IMR-90 (cell line): ENCODE measurements at regions not wholly inside any gene's neighbourhood (a gene's known extent, or its start where the extent isn't known, plus 50 kb on each side); places are given as distances from the start of the nearest gene placed in this dataset.

Experiments used
- ATAC-seq: fragments of 200-7000 bp; cut with Tn5 transposase; 2 replicates; pipeline ENCODE4 v1.9.1; 2020; ENCODE audit warnings: low read depth, mild to moderate bottlenecking, moderate library complexity
- BruUV-seq: library from RNA; stranded (reverse); fragments of 400-500 nt; replicated peaks from 2 replicates; lab custom pipeline; 2021; lab: Mats Ljungman, UMichigan
- CTCF ChIA-PET: fragments of 300-600 bp; formaldehyde crosslinking; extraction: SDS; loops from one replicate; lab custom pipeline; 2021; ENCODE audit warnings: antibody characterized with exemption; lab: Yijun Ruan, JAX
- POLR2A ChIA-PET: fragments of 300-600 bp; sonication (Branson Sonifier 250); formaldehyde crosslinking; loops from one replicate; lab custom pipeline; 2022; ENCODE audit warnings: antibody characterized with exemption; ENCODE audit not compliant: unreplicated experiment; lab: Charles Lee
- DNase-seq: peaks from one replicate; pipeline ENCODE4 v3.0.0; 2013
- H2AFZ ChIP-seq: replicated peaks from 2 replicates; pipeline ENCODE3; 2013; ENCODE audit warnings: low read length, mild to moderate bottlenecking; ENCODE audit not compliant: poor library complexity
- H2AK5ac ChIP-seq: 2 replicates; pipeline ENCODE4 v1.6.1; 2013; ENCODE audit warnings: low read depth, low read length, inconsistent platforms
- H2AK9ac ChIP-seq: replicated peaks from 2 replicates; pipeline ENCODE3; 2013; ENCODE audit warnings: mild to moderate bottlenecking, low read depth, low read length, moderate library complexity; ENCODE audit not compliant: poor library complexity
- H2BK120ac ChIP-seq: 2 replicates; pipeline ENCODE4 v1.6.1; 2013; ENCODE audit warnings: low read depth, low read length, inconsistent platforms
- H2BK15ac ChIP-seq: 3 replicates; pipeline ENCODE4 v1.6.1; 2013; ENCODE audit warnings: low read depth, low read length, inconsistent platforms
- H2BK20ac ChIP-seq: 2 replicates; pipeline ENCODE4 v1.6.1; 2013; ENCODE audit warnings: low read depth, mild to moderate bottlenecking, inconsistent platforms, low read length, moderate library complexity
- H2BK5ac ChIP-seq: 2 replicates; pipeline ENCODE4 v1.6.1; 2013; ENCODE audit warnings: mild to moderate bottlenecking, low read depth, low read length, inconsistent platforms; ENCODE audit not compliant: poor library complexity, severe bottlenecking
- H3K14ac ChIP-seq: replicated peaks from 2 replicates; pipeline ENCODE4 v1.6.1; 2013; ENCODE audit warnings: low read depth, low read length, inconsistent platforms
- H3K18ac ChIP-seq: 2 replicates; pipeline ENCODE4 v1.6.1; 2013; ENCODE audit warnings: low read depth, low read length, control low read depth
- H3K23ac ChIP-seq: 2 replicates; pipeline ENCODE4 v1.6.1; 2013; ENCODE audit warnings: low read depth, low read length, inconsistent platforms
- H3K27ac ChIP-seq: 2 replicates; pipeline ENCODE4 v1.5.1; 2013; ENCODE audit warnings: mild to moderate bottlenecking, control low read depth, low read length; ENCODE audit not compliant: insufficient read depth
- H3K27me3 ChIP-seq: 2 replicates; pipeline ENCODE4 v1.6.1; 2013; ENCODE audit warnings: low read length; ENCODE audit not compliant: control insufficient read depth, insufficient read depth
- H3K36me3 ChIP-seq: 2 replicates; pipeline ENCODE4 v1.6.1; 2013; ENCODE audit warnings: low read length, mixed read lengths; ENCODE audit not compliant: control insufficient read depth, insufficient read depth
- H3K4ac ChIP-seq: 2 replicates; pipeline ENCODE4 v1.6.1; 2013; ENCODE audit warnings: low read depth, low read length, inconsistent platforms
- H3K4me1 ChIP-seq: 2 replicates; pipeline ENCODE4 v1.6.1; 2013; ENCODE audit warnings: low read length, mixed read lengths; ENCODE audit not compliant: control insufficient read depth, insufficient read depth
- H3K4me2 ChIP-seq: 2 replicates; pipeline ENCODE4 v1.6.1; 2013; ENCODE audit warnings: low read depth, mild to moderate bottlenecking, control low read depth, low read length, moderate library complexity
- H3K4me3 ChIP-seq: 2 replicates; pipeline ENCODE4 v1.5.1; 2013; ENCODE audit warnings: low read depth, mild to moderate bottlenecking, control low read depth, low read length, moderate library complexity; ENCODE audit not compliant: insufficient read depth
- H3K56ac ChIP-seq: 2 replicates; pipeline ENCODE4 v1.6.1; 2013; ENCODE audit warnings: low read length, inconsistent platforms; ENCODE audit not compliant: insufficient read depth; ENCODE audit errors: extremely low read depth
- H3K79me1 ChIP-seq, 2 experiments: 2 replicates each; pipeline ENCODE4 v1.6.1; 2013; ENCODE audit warnings: low read length in 2 of 2, inconsistent platforms in 1 of 2, low read depth in 1 of 2
- H3K9ac ChIP-seq: 2 replicates; pipeline ENCODE4 v1.6.1; 2013; ENCODE audit warnings: low read depth, low read length, control low read depth
- H3K9me1 ChIP-seq: 2 replicates; pipeline ENCODE4 v1.6.1; 2013; ENCODE audit warnings: low read length, inconsistent platforms; ENCODE audit not compliant: insufficient read depth
- H3K9me3 ChIP-seq: 2 replicates; pipeline ENCODE4 v1.6.1; 2013; ENCODE audit warnings: low read length; ENCODE audit not compliant: control insufficient read depth, insufficient read depth
- H4K20me1 ChIP-seq: 2 replicates; pipeline ENCODE4 v1.6.1; 2013; ENCODE audit warnings: low read length, inconsistent platforms; ENCODE audit not compliant: insufficient read depth
- H4K5ac ChIP-seq: 2 replicates; pipeline ENCODE4 v1.6.1; 2013; ENCODE audit warnings: mild to moderate bottlenecking, low read depth, low read length, control low read depth
- H4K8ac ChIP-seq, 2 experiments: 2 replicates each; pipeline ENCODE4 v1.6.1; 2013; ENCODE audit warnings: low read depth in 2 of 2, low read length in 2 of 2, control low read depth in 1 of 2, inconsistent platforms in 1 of 2
- H4K91ac ChIP-seq: 2 replicates; pipeline ENCODE4 v1.6.1; 2013; ENCODE audit warnings: low read depth, low read length, inconsistent platforms; ENCODE audit not compliant: insufficient read depth
- BHLHE40 ChIP-seq: fragments of 150-350 bp; IDR thresholded peaks from 2 replicates; pipeline ENCODE4 v1.6.1; 2016; ENCODE audit warnings: mild to moderate bottlenecking, low read depth, low read length
- CEBPB ChIP-seq: IDR thresholded peaks from 2 replicates; pipeline ENCODE4 v1.6.1; 2012; ENCODE audit warnings: low read depth, low read length, improper control_type of control experiment
- CHD1 ChIP-seq: IDR thresholded peaks from 2 replicates; pipeline ENCODE4 v1.6.1; 2012; ENCODE audit warnings: low read depth, low read length, improper control_type of control experiment
- FOS ChIP-seq: fragments of 150-350 bp; IDR thresholded peaks from 2 replicates; pipeline ENCODE4 v1.6.1; 2016; ENCODE audit warnings: low read depth, low read length
- MAFK ChIP-seq: IDR thresholded peaks from 2 replicates; pipeline ENCODE4 v1.6.1; 2012; ENCODE audit warnings: low read depth, low read length, improper control_type of control experiment
- MAZ ChIP-seq: IDR thresholded peaks from 2 replicates; pipeline ENCODE4 v1.6.1; 2012; ENCODE audit warnings: low read depth, mild to moderate bottlenecking, low read length, improper control_type of control experiment, moderate library complexity, borderline replicate concordance
- MXI1 ChIP-seq: IDR thresholded peaks from 2 replicates; pipeline ENCODE4 v1.6.1; 2012; ENCODE audit warnings: low read depth, mild to moderate bottlenecking, low read length, moderate library complexity, borderline replicate concordance
- NFE2L2 ChIP-seq: fragments of 150-350 bp; IDR thresholded peaks from 2 replicates; pipeline ENCODE4 v1.6.1; 2016; ENCODE audit warnings: low read depth, mild to moderate bottlenecking, low read length
- POLR2A ChIP-seq: IDR thresholded peaks from 2 replicates; pipeline ENCODE4 v1.6.1; 2012; ENCODE audit warnings: mild to moderate bottlenecking, low read depth, low read length
- RAD21 ChIP-seq: IDR thresholded peaks from 2 replicates; pipeline ENCODE4 v1.6.1; 2012; ENCODE audit warnings: low read length, improper control_type of control experiment
- RCOR1 ChIP-seq: IDR thresholded peaks from 2 replicates; pipeline ENCODE4 v1.6.1; 2012; ENCODE audit warnings: mild to moderate bottlenecking, low read length, improper control_type of control experiment; ENCODE audit not compliant: insufficient replicate concordance
- RFX5 ChIP-seq: IDR thresholded peaks from 2 replicates; pipeline ENCODE4 v1.8.0; 2012; ENCODE audit warnings: low read depth, mild to moderate bottlenecking, low read length, moderate library complexity
- SMC3 ChIP-seq: fragments of 150-350 bp; IDR thresholded peaks from 2 replicates; pipeline ENCODE4 v1.6.1; 2016; ENCODE audit warnings: low read depth, mild to moderate bottlenecking, antibody characterized with exemption, low read length, moderate library complexity
- WGBS, 2 experiments: methylation state at CpG; one replicate each; pipeline versions ENCODE4 v1.1.5 to v1.1.7; 2013; ENCODE audit warnings: missing lambda C conversion rate in 2 of 2; ENCODE audit not compliant: insufficient read length in 1 of 2; ENCODE audit errors: extremely low coverage in 2 of 2; 5-methylcytosine and 5-hydroxymethylcytosine counted together
- dilution Hi-C: fragments of 300-500 bp; cut with HindIII; formaldehyde crosslinking; loops from one replicate; pipeline ENCODE4 v1.14.3; 2018; ENCODE audit warnings: low sequenced_read_pairs; ENCODE audit not compliant: unreplicated experiment
- in situ Hi-C: fragments of 300-500 bp; cut with MboI; formaldehyde crosslinking; loops from 3 replicates; pipeline ENCODE4 v1.14.3; 2019; ENCODE audit warnings: low sequenced_read_pairs, inconsistent platforms, mixed read lengths
- intact Hi-C: fragments of 100-400 bp; cut with micrococcal nuclease; formaldehyde crosslinking; loops from 2 replicates; pipeline ENCODE4 v1.10.0; 2022
- TF ChIP-seq, protein P1 (sequence below): fragments of 150-350 bp; IDR thresholded peaks from 2 replicates; pipeline ENCODE4 v1.6.1; 2017; ENCODE audit warnings: mild to moderate bottlenecking, antibody characterized with exemption, low read length, low read depth
- TF ChIP-seq, protein P2 (sequence below): fragments of 150-350 bp; IDR thresholded peaks from 2 replicates; pipeline ENCODE4 v1.6.1; 2016; ENCODE audit warnings: low read depth, mild to moderate bottlenecking, low read length, moderate library complexity, borderline replicate concordance
- TF ChIP-seq, protein P3 (sequence below): conservative IDR thresholded peaks from 2 replicates; pipeline ENCODE4 v1.5.1; 2012; ENCODE audit warnings: mild to moderate bottlenecking, low read depth, low read length, improper control_type of control experiment

DNA sequence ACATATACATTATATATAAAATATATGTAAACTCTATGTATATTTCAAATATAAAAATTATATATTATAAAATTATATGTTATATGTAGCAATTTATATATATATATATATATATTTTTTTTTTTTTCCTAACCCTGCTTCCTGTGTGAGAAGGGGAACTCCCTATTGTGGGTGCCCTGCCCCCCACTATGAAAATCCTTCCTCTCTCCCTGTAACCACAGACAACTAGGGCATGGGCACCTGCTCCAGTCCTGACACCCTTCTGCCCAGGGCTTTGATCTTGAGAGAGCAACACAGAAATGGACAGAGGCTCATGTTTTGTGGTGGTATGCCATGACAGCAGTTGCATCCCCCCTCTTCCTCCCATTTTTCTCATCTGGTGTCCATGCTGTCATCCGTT is 148.7 kb upstream of the IL12B start:
- CTCF ChIA-PET: no interaction called here
- H3K18ac ChIP-seq: no peak overlapping the region
- no peak overlapping the region for H2BK5ac ChIP-seq
- H2BK15ac ChIP-seq: no peak overlapping the region
- ATAC-seq: no peak
- no peak overlapping the region for H4K8ac ChIP-seq
- in situ Hi-C loops: no loop called here
- H3K4ac ChIP-seq: no peak overlapping the region
- no peak overlapping the region for H2AFZ ChIP-seq
- DNase-seq: no peak
- no peak overlapping the region for H3K27ac ChIP-seq
- intact Hi-C loops: no loop called here
- dilution Hi-C loops: no loop called here
- no peak overlapping the region for H3K4me3 ChIP-seq
- no peak overlapping the region for H3K56ac ChIP-seq
- no peaks in the 10 kb centered on the region for H3K4me1 ChIP-seq
- POLR2A ChIA-PET: no interaction called here
- H3K23ac ChIP-seq: no peak overlapping the region
- H4K5ac ChIP-seq: no peak overlapping the region
- peaks cover 10% of the 10 kb centered on the region for H3K9me3 ChIP-seq
- TF ChIP-seq MXI1 (no peak), RAD21 (no peak), MAZ (no peak), CEBPB (no peak), RFX5 (no peak), POLR2A (no peak), FOS (no peak), MAFK (no peak), SMC3 (no peak), RCOR1 (no peak), NFE2L2 (no peak), CHD1 (no peak), BHLHE40 (no peak)
- TF ChIP-seq, protein P1, sequence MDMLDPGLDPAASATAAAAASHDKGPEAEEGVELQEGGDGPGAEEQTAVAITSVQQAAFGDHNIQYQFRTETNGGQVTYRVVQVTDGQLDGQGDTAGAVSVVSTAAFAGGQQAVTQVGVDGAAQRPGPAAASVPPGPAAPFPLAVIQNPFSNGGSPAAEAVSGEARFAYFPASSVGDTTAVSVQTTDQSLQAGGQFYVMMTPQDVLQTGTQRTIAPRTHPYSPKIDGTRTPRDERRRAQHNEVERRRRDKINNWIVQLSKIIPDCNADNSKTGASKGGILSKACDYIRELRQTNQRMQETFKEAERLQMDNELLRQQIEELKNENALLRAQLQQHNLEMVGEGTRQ: no peak
- TF ChIP-seq, protein P2, sequence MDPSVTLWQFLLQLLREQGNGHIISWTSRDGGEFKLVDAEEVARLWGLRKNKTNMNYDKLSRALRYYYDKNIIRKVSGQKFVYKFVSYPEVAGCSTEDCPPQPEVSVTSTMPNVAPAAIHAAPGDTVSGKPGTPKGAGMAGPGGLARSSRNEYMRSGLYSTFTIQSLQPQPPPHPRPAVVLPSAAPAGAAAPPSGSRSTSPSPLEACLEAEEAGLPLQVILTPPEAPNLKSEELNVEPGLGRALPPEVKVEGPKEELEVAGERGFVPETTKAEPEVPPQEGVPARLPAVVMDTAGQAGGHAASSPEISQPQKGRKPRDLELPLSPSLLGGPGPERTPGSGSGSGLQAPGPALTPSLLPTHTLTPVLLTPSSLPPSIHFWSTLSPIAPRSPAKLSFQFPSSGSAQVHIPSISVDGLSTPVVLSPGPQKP: no peak
- TF ChIP-seq, protein P3, sequence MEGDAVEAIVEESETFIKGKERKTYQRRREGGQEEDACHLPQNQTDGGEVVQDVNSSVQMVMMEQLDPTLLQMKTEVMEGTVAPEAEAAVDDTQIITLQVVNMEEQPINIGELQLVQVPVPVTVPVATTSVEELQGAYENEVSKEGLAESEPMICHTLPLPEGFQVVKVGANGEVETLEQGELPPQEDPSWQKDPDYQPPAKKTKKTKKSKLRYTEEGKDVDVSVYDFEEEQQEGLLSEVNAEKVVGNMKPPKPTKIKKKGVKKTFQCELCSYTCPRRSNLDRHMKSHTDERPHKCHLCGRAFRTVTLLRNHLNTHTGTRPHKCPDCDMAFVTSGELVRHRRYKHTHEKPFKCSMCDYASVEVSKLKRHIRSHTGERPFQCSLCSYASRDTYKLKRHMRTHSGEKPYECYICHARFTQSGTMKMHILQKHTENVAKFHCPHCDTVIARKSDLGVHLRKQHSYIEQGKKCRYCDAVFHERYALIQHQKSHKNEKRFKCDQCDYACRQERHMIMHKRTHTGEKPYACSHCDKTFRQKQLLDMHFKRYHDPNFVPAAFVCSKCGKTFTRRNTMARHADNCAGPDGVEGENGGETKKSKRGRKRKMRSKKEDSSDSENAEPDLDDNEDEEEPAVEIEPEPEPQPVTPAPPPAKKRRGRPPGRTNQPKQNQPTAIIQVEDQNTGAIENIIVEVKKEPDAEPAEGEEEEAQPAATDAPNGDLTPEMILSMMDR: no peak
- H3K27me3 ChIP-seq: no peaks in the 10 kb centered on the region
- no peak overlapping the region for H4K91ac ChIP-seq
- BruUV-seq: no TSS peak
- H3K14ac ChIP-seq: no peak overlapping the region
- H4K20me1 ChIP-seq: no peaks in the 10 kb centered on the region
- no peak overlapping the region for H2AK9ac ChIP-seq
- H2AK5ac ChIP-seq: no peak overlapping the region
- H2BK20ac ChIP-seq: no peak overlapping the region
- no peak overlapping the region for H3K9ac ChIP-seq
- WGBS, 2 experiments: no CpG with 5 or more reads among the region's 1 CpG
- no peak overlapping the region for H2BK120ac ChIP-seq
- no peaks in the 10 kb centered on the region for H3K79me1 ChIP-seq
- no peak overlapping the region for H3K4me2 ChIP-seq
- H3K9me1 ChIP-seq: peaks cover 5% of the 10 kb centered on the region; the same call in 1 of the 2 replicates
- H3K36me3 ChIP-seq: no peaks in the 10 kb centered on the region
